Glutamatergic neuron (in vitro differentiated cells): ENCODE measurements at regions not wholly inside any gene's neighbourhood (a gene's known extent, or its start where the extent isn't known, plus 50 kb on each side); places are given as distances from the start of the nearest gene placed in this dataset.

Experiments
- DNase-seq: peaks from one replicate; pipeline ENCODE4 v3.0.0; 2022
- H3K27ac Mint-ChIP-seq: one replicate; pipeline ENCODE4 v1.8.0; 2020; ENCODE audit warnings: mild to moderate bottlenecking, mixed read lengths, inconsistent platforms; ENCODE audit not compliant: unreplicated experiment
- H3K27me3 Mint-ChIP-seq: one replicate; pipeline ENCODE4 v1.8.0; 2020; ENCODE audit warnings: mild to moderate bottlenecking, moderate library complexity, mixed read lengths, inconsistent platforms; ENCODE audit not compliant: unreplicated experiment
- H3K36me3 Mint-ChIP-seq: one replicate; pipeline ENCODE4 v1.8.0; 2020; ENCODE audit warnings: mild to moderate bottlenecking, mixed read lengths, inconsistent platforms; ENCODE audit not compliant: unreplicated experiment
- H3K4me1 Mint-ChIP-seq: one replicate; pipeline ENCODE4 v1.8.0; 2020; ENCODE audit warnings: mild to moderate bottlenecking, low read depth, mixed read lengths, inconsistent platforms; ENCODE audit not compliant: unreplicated experiment
- H3K4me3 Mint-ChIP-seq: one replicate; pipeline ENCODE4 v1.8.0; 2020; ENCODE audit warnings: mild to moderate bottlenecking, mixed read lengths, inconsistent platforms; ENCODE audit not compliant: unreplicated experiment
- H3K9me3 Mint-ChIP-seq: one replicate; pipeline ENCODE4 v1.8.0; 2020; ENCODE audit warnings: mild to moderate bottlenecking, moderate library complexity, mixed read lengths, inconsistent platforms; ENCODE audit not compliant: unreplicated experiment
- TF ChIP-seq, protein P1 (sequence below): fragments of 200-600 bp; sonication (generic); IDR thresholded peaks from one replicate; pipeline ENCODE4 v1.5.0; 2021; ENCODE audit not compliant: partially characterized antibody, unreplicated experiment

DNA sequence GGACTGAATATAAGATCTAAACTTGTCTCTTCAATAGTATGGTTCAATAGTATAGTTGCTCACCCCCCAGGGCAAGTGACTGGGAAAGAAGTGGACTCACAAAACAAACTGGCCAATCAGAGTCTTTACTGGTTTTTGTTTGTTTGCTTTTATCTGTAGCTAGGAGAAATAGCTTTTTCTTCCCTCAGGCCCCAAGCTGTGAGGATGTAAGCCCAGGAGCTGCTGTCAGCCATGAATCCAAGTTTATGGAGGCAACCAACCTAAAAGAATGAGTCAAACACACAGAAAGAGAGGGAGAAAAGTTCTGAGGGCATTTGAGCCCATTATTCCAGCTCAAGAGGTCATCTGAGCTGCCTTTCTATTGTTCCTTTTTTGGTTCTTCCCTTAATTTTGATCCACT lies 375.3 kb downstream of the BCAT1 start:
- no peak overlapping the region for H3K27ac Mint-ChIP-seq
- no peaks in the 10 kb centered on the region for H3K9me3 Mint-ChIP-seq
- no peak for DNase-seq
- no peak overlapping the region for H3K4me3 Mint-ChIP-seq
- TF ChIP-seq, protein P1, sequence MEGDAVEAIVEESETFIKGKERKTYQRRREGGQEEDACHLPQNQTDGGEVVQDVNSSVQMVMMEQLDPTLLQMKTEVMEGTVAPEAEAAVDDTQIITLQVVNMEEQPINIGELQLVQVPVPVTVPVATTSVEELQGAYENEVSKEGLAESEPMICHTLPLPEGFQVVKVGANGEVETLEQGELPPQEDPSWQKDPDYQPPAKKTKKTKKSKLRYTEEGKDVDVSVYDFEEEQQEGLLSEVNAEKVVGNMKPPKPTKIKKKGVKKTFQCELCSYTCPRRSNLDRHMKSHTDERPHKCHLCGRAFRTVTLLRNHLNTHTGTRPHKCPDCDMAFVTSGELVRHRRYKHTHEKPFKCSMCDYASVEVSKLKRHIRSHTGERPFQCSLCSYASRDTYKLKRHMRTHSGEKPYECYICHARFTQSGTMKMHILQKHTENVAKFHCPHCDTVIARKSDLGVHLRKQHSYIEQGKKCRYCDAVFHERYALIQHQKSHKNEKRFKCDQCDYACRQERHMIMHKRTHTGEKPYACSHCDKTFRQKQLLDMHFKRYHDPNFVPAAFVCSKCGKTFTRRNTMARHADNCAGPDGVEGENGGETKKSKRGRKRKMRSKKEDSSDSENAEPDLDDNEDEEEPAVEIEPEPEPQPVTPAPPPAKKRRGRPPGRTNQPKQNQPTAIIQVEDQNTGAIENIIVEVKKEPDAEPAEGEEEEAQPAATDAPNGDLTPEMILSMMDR: no peak
- H3K4me1 Mint-ChIP-seq: no peaks in the 10 kb centered on the region
- H3K27me3 Mint-ChIP-seq: peaks cover 4% of the 10 kb centered on the region
- H3K36me3 Mint-ChIP-seq: peaks cover 6% of the 10 kb centered on the region

GRCh38 chr12:24565300-24565699 lies 383.6 kb downstream of the BCAT1 start:
- peaks cover 7% of the 10 kb centered on the region for H3K4me1 Mint-ChIP-seq
- TF ChIP-seq, protein P1: no peak
- DNase-seq: no peak
- peaks cover 17% of the 10 kb centered on the region for H3K9me3 Mint-ChIP-seq
- no peaks in the 10 kb centered on the region for H3K36me3 Mint-ChIP-seq
- no peak overlapping the region for H3K4me3 Mint-ChIP-seq
- no peak overlapping the region for H3K27ac Mint-ChIP-seq
- H3K27me3 Mint-ChIP-seq: peaks cover 18% of the 10 kb centered on the region

DNA sequence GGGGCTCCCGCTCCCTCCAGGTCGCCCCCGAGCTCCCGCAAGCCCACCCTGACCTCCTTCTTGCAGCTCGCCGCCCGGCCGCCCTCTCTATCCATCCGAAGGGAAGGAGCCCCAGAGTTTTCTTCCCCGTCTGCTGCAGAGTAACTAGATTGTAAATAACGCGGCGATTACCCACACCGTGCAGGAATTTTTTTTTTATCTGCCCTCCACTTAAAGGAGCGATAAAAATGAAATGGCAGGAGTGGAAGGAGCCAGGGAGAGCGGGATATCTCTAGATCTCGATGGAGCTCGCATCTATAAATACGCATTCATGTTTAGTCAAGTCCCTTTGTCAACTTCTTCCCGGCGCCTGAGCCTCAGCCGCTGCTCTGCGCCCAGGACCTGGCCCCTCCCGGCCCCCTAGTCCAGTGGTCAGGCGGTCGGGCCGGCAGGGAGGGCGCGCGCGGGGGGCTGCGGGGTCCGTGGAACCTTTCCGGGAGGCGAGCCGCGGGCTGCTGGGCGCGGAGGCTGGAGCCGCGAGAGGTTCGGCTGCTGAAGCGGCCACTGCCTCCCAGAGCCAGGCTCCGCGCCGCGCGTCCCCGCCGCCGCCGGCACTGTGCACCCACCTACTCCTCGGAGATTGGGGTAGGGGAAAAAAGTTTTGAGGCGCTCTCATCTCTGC lies 386.0 kb downstream of the BCAT1 start:
- Mint-ChIP-seq H3K4me3 (peak overlapping the region; percentile 98), H3K4me1 (peaks cover 15% of the 10 kb centered on the region), H3K9me3 (peaks cover 17% of the 10 kb centered on the region), H3K27ac (peak overlapping the region; percentile 97), H3K27me3 (peaks cover 18% of the 10 kb centered on the region), H3K36me3 (no peaks in the 10 kb centered on the region)
- TF ChIP-seq, protein P1: no peak
- DNase-seq: peak; percentile 72

- no peaks in the 10 kb centered on the region for H3K36me3 Mint-ChIP-seq
- H3K4me1 Mint-ChIP-seq: peaks cover 15% of the 10 kb centered on the region
- TF ChIP-seq, protein P1: no peak
- peaks cover 18% of the 10 kb centered on the region for H3K27me3 Mint-ChIP-seq
- peak overlapping the region; percentile 97 for H3K27ac Mint-ChIP-seq
- peak overlapping the region; percentile 93 for H3K4me3 Mint-ChIP-seq
- DNase-seq: peak; percentile 78
- peaks cover 17% of the 10 kb centered on the region for H3K9me3 Mint-ChIP-seq
Measured at GRCh38 chr12:24561882-24562770, 386.8 kb downstream of the BCAT1 start.
